ENCODE measurements at regions not wholly inside any gene's neighbourhood (a gene's known extent, or its start where the extent isn't known, plus 50 kb on each side); places are given as distances from the start of the nearest gene placed in this dataset.

DNA sequence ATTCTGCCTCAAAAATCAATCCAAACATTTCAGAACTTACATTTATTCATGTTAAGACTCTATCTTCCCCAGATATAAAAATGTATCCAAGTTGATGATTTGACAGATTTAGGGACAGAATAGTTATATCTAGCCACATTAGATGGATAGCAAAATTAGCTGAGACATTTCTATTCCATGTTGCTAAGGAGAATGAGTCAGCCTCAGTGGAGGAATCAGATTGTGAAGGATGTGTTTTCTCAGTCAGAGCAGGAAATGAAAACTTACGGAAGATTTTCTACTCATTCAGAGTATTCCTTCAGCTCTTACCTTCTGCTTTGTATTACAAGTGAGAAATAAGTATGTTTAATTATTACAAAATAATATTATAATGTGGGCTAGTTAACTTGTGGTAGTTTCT lies 556.3 kb upstream of the ANO3 start:
- DNase-seq (ENCODE audit: extremely low read depth, low read depth), result no peak

DNA sequence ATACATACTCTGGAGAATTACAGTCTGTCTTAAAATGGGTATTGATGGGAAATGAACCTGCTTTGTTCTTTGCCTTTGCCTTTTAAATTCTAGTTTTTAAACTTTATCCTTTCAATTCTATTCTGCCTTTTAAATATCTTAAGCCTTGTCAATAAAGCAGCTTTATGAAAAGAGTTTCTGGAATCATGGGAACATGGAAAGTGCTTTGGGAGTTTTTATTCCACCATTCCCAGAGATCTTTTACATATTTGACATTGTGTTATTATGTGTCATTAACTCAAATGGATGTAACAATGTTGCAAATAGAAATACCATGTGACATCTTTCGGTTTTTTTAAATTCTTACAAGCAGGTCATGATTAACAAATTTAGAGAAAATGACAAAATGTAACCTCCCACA lies 555.7 kb upstream of the ANO3 start:
- TF ChIP-seq, protein P1, sequence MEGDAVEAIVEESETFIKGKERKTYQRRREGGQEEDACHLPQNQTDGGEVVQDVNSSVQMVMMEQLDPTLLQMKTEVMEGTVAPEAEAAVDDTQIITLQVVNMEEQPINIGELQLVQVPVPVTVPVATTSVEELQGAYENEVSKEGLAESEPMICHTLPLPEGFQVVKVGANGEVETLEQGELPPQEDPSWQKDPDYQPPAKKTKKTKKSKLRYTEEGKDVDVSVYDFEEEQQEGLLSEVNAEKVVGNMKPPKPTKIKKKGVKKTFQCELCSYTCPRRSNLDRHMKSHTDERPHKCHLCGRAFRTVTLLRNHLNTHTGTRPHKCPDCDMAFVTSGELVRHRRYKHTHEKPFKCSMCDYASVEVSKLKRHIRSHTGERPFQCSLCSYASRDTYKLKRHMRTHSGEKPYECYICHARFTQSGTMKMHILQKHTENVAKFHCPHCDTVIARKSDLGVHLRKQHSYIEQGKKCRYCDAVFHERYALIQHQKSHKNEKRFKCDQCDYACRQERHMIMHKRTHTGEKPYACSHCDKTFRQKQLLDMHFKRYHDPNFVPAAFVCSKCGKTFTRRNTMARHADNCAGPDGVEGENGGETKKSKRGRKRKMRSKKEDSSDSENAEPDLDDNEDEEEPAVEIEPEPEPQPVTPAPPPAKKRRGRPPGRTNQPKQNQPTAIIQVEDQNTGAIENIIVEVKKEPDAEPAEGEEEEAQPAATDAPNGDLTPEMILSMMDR (IDR thresholded peaks at IDR 0.05; ENCODE audit: low read depth, low read length, missing control alignments), result no peak
- no peak overlapping the region for H3K4me3 ChIP-seq (replicated peaks; ENCODE audit: low read depth, low read length)
- DNase-seq (ENCODE audit: extremely low read depth, low read depth), result no peak

More for the DNA sequence above, 556.3 kb upstream of the ANO3 start:
- H3K4me3 ChIP-seq (replicated peaks; ENCODE audit: low read depth, low read length), result no peak overlapping the region
- TF ChIP-seq, protein P1 (IDR thresholded peaks at IDR 0.05; ENCODE audit: low read depth, low read length, missing control alignments), result no peak

DNA sequence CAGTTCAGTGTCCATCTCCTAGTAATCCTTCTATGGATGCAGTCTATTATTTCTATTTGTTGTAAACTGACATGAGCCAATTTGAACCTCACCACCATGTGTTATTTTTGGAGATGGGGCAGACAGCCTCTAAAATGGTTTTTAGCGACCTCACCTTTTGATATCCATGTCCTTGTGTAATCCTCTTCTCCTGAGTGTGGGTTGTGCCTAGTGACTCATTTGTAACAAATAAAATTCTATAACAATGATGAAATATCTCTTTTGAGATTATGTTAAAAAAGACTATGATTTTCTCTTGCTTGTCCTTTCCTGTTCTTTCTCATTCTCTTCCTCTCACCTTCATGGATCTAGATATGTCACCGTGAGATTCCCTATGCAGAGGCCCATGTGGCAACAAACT lies 554.6 kb upstream of the ANO3 start:
- H3K4me3 ChIP-seq (replicated peaks; ENCODE audit: low read depth, low read length), result no peak overlapping the region
- no peak for DNase-seq (ENCODE audit: extremely low read depth, low read depth)
- TF ChIP-seq, protein P1 (IDR thresholded peaks at IDR 0.05; ENCODE audit: low read depth, low read length, missing control alignments), result no peak

DNA sequence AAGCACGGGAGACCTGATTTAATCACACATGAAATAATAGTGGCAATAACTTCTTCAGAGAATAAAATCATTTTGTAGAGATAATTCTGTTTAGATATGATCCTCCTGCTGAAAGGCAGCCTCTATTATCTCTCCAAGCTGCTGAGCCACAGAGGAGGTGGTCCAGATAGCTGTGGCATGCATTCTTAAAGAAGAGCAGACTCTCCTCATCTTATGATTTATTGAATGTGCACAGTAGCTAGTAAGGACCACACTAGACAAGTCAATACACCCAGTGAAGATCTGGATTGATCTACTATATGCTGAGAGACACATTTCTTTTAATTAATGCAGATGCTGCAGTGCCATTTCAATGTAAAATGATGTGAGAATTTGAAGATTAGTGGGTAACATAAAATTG lies 552.9 kb upstream of the ANO3 start:
- DNase-seq (ENCODE audit: extremely low read depth, low read depth), result no peak
- TF ChIP-seq, protein P1 (IDR thresholded peaks at IDR 0.05; ENCODE audit: low read depth, low read length, missing control alignments), result no peak
- H3K4me3 ChIP-seq (replicated peaks; ENCODE audit: low read depth, low read length), result no peak overlapping the region

DNA sequence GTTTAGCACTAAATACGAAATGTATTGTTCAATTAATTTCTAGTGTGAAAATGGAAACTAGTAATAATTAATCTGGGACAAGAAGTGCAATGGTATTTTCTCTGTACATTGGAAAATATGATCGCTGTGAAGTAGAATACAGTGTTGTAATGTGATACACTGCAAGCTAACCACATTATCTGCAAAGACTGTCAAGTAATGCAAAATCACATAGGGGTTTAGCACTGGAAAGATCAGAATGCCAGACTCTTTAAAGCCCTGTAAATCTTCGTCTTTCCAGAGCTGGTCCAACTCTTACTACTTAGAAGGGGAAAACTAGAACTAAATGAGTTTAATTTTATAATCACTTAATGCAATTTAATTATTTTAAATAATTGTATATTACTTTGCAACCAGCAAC lies 544.5 kb upstream of the ANO3 start:
- TF ChIP-seq, protein P1 (IDR thresholded peaks at IDR 0.05; ENCODE audit: low read depth, low read length, missing control alignments), result no peak
- no peak for DNase-seq (ENCODE audit: extremely low read depth, low read depth)
- H3K4me3 ChIP-seq (replicated peaks; ENCODE audit: low read depth, low read length), result no peak overlapping the region

DNA sequence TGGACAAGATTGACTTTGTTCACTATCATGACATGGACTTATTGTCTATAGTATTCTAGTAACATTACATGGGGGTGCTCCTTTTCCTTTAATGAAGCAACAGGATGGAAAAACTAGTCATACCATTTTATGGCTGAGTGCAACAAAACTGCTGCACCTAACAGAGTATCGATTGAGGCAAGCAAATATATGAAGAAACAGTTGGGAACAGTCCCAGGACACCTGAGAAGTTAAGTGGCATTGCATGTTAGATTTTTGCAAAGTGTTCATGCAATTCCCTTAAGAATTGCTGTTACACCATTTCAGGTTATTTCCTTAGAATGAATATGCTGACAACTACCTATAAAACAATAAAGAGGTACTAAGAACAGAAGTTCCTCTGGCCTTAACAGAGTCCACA lies 541.5 kb upstream of the ANO3 start:
- TF ChIP-seq, protein P1 (IDR thresholded peaks at IDR 0.05; ENCODE audit: low read depth, low read length, missing control alignments), result no peak
- no peak for DNase-seq (ENCODE audit: extremely low read depth, low read depth)
- no peak overlapping the region for H3K4me3 ChIP-seq (replicated peaks; ENCODE audit: low read depth, low read length)

DNA sequence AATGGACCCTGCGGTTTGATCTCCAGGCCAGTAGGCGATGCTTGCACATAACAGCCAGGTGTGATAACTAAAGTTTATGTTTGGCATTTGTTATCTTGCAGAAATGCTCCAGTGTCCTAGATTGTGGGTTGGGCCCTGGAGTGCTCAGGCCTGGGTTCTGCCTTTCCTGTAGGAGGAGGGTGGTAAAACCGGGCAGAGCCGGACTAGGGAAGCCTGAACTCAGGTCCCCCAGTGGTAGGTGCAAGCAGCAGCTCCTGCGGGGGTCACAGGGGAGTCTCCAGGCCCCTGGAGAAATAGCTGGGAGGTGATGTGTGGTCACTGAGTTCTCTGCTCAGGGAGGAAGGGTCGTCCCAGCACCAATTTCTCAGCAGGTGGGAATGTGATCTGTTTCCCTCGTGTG lies 538.3 kb upstream of the ANO3 start:
- TF ChIP-seq, protein P1 (IDR thresholded peaks at IDR 0.05; ENCODE audit: low read depth, low read length, missing control alignments), result no peak
- H3K4me3 ChIP-seq (replicated peaks; ENCODE audit: low read depth, low read length), result no peak overlapping the region
- no peak for DNase-seq (ENCODE audit: extremely low read depth, low read depth)

All from HFF-Myc (cell line).